Thyroid gland (tissue), 4 donors: ENCODE measurements at regions not wholly inside any gene's neighbourhood (a gene's known extent, or its start where the extent isn't known, plus 50 kb on each side); places are given as distances from the start of the nearest gene placed in this dataset.

Experiments used
- DNase-seq, 2 donors: peaks; one replicate each; pipeline ENCODE4 v3.0.0-alpha.2; 2019
- H3K27ac ChIP-seq, 3 donors: fragments of 200-600 bp; sonication (generic); 1 replicate in 2 of 3; 2 replicates in 1 of 3; pipeline ENCODE4 v1.5.1; 2016 to 2019; ENCODE audit warnings: mild to moderate bottlenecking in 1 of 3, moderate library complexity in 1 of 3
- H3K27me3 ChIP-seq: fragments of 200-600 bp; sonication (generic); one replicate; pipeline ENCODE4 v1.5.1; 2019
- H3K36me3 ChIP-seq, 2 donors: fragments of 200-600 bp; sonication (generic); one replicate each; pipeline ENCODE4 v1.5.1; 2016 to 2019
- H3K4me1 ChIP-seq, 2 donors: fragments of 200-600 bp; sonication (generic); one replicate each; pipeline ENCODE4 v1.5.1; 2017 to 2019
- H3K4me3 ChIP-seq, 3 donors: fragments of 200-600 bp; sonication (generic); replicated peaks in 1 of 3; 1 replicate in 2 of 3; 2 replicates in 1 of 3; pipeline ENCODE4 v1.5.1; 2016; ENCODE audit warnings: mild to moderate bottlenecking in 1 of 3
- H3K9me3 ChIP-seq: fragments of 200-600 bp; sonication (generic); one replicate; pipeline ENCODE4 v1.5.1; 2017
- POLR2A ChIP-seq, 2 donors: fragments of 450-650 bp; IDR thresholded peaks; one replicate each; pipeline ENCODE4 v1.6.1; 2017; ENCODE audit warnings: antibody characterized with exemption in 2 of 2, mild to moderate bottlenecking in 2 of 2, moderate library complexity in 1 of 2
- WGBS, 2 donors: methylation state at CpG; one replicate each; pipeline ENCODE4 v1.1.5; 2017; 5-methylcytosine and 5-hydroxymethylcytosine counted together
- intact Hi-C: fragments of 100-400 bp; cut with DNase I; formaldehyde crosslinking; loops from one replicate; pipeline ENCODE4 v1.15.1; 2023
- TF ChIP-seq, protein P1 (sequence below), 6 experiments: fragments of 200-600 bp in 3 of 6; fragments of 450-650 bp in 3 of 6; sonication (generic) in 3 of 6; IDR thresholded peaks; one replicate each; pipeline ENCODE4 v1.5.1; 2016 to 2019; ENCODE audit warnings: antibody characterized with exemption in 6 of 6, mild to moderate bottlenecking in 2 of 6, inconsistent platforms in 1 of 6, moderate library complexity in 1 of 6

DNA sequence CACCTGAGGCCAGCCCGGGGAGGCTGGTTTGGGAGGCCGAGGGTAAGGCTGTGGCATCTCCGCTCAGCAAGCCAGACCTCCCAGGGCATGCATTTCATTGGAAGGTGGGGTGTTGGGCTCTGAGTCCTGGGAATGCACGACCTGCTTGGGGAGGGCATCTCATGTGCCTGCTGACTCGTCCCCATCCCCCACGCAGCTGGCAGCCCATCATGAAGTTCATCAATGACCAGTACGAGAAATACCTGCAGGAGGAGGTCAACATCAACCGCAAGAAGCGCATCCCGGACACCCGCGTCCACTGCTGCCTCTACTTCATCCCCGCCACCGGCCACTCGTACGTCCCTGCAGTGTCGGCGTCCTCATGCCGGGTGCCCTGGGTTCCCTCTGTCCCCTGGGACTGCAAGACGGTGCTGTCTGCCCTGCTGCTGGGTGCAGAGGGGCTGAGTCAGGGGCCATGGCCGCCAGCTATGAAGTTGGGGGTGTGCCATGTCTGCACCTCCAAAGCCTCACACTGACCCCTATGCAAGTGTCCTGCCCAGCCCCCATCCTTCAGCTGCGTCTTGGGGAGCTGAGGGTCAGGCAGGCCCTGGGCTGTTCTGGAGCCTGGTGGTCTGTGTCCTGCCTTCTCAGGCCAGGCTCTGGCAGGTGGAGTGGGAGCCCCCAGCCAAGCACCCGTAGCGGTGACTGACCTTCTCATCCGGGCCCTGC, 347.9 kb downstream of the SEC14L1 start:
- TF ChIP-seq POLR2A (IDR thresholded peaks at IDR 0.05): no peak
- TF ChIP-seq, protein P1, sequence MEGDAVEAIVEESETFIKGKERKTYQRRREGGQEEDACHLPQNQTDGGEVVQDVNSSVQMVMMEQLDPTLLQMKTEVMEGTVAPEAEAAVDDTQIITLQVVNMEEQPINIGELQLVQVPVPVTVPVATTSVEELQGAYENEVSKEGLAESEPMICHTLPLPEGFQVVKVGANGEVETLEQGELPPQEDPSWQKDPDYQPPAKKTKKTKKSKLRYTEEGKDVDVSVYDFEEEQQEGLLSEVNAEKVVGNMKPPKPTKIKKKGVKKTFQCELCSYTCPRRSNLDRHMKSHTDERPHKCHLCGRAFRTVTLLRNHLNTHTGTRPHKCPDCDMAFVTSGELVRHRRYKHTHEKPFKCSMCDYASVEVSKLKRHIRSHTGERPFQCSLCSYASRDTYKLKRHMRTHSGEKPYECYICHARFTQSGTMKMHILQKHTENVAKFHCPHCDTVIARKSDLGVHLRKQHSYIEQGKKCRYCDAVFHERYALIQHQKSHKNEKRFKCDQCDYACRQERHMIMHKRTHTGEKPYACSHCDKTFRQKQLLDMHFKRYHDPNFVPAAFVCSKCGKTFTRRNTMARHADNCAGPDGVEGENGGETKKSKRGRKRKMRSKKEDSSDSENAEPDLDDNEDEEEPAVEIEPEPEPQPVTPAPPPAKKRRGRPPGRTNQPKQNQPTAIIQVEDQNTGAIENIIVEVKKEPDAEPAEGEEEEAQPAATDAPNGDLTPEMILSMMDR (IDR thresholded peaks at IDR 0.05): no peak
- Histone ChIP-seq H3K4me1 (peaks cover 11 to 15% of the 10 kb centered on the region in 2 donors), H3K27ac (no peak overlapping the region), H3K4me3 (no peak overlapping the region), H3K9me3 (no peaks in the 10 kb centered on the region), H3K27me3 (no peaks in the 10 kb centered on the region), H3K36me3 (peaks cover 33 to 34% of the 10 kb centered on the region in 2 donors)
- peak in 1 of 2 donors; percentile 2 for DNase-seq
- 93 to 94% methylated on average over 17 to 19 of the region's 25 CpGs for WGBS, 2 donors
- intact Hi-C loops: no loop called here

DNA sequence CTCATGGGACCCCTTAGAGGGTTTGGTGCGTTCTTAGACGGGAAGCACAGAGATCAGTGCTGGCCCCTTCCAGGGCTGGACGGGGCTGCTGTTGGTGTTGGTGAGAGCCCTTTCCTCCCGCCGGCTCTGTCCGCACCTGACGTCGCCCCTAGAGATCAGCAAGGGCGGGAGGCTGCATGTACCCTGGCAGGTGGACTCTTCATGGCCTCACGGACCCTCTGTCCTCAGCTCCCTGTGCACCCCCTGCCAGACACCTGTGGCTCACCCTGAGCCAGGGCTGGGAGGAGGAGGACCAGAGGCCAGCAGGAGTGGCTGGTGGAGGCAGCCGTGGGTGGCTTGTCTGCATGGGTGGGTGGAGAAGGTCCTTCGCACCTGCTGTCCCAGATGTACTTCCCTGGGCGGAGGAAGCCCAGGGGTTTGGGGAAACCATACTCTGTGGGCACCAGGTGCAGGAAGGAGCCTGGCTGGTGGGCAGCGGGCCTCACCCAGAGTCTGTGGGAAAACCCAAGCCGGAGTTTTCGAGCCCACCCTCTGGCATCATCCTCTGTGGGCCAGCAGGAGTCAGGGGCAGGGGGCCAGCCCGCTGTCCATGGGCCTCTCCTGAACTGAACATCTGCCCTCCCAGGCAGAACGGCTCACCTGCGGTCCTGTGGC, 348.6 kb downstream of the SEC14L1 start:
- DNase-seq: peak in 1 of 2 donors; percentile 1
- H3K4me1 ChIP-seq: peaks cover 11 to 15% of the 10 kb centered on the region in 2 donors
- no peaks in the 10 kb centered on the region for H3K27me3 ChIP-seq
- intact Hi-C loops: no loop called here
- H3K27ac ChIP-seq: peak overlapping the region in 1 of 3 donors; percentile 70
- H3K36me3 ChIP-seq: peaks cover 34 to 39% of the 10 kb centered on the region in 2 donors
- H3K9me3 ChIP-seq: no peaks in the 10 kb centered on the region
- 88 to 93% methylated on average over 13 to 16 of the region's 19 CpGs for WGBS, 2 donors
- TF ChIP-seq, protein P1 (IDR thresholded peaks at IDR 0.05): no peak
- TF ChIP-seq POLR2A (IDR thresholded peaks at IDR 0.05): no peak
- H3K4me3 ChIP-seq: no peak overlapping the region

DNA sequence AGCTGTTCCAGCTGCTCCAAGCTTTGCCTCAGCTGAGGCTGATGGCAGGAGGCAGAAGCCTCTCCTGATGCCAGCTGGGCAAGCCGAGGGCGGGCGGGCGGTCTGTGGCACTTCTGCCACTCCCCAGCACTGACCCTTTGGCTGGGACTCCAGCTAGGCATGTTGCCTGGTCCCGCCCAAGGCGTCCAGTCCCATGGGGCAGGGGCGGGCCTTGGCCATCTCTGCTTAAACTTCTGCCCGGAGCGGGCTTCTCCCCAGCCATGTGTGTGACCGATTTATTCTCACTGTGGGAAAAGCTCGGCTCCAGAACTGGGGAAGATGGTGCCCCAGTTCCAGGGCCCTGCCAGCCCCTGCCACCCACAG, 349.1 kb downstream of the SEC14L1 start:
- TF ChIP-seq, protein P1 (IDR thresholded peaks at IDR 0.05): no peak
- TF ChIP-seq POLR2A (IDR thresholded peaks at IDR 0.05): no peak
- Histone ChIP-seq H3K27me3 (no peaks in the 10 kb centered on the region), H3K36me3 (peaks cover 34 to 39% of the 10 kb centered on the region in 2 donors), H3K9me3 (no peaks in the 10 kb centered on the region), H3K27ac (peak overlapping the region in 1 of 3 donors; percentile 70), H3K4me3 (no peak overlapping the region), H3K4me1 (peaks cover 14 to 19% of the 10 kb centered on the region in 2 donors)
- DNase-seq: peak; percentile 74 to 84
- WGBS, 2 donors: 58 to 70% methylated on average over 2 to 8 of the region's 11 CpGs
- intact Hi-C loops: loop anchor here (10.0 kb wide), 2 partner anchors 215 to 395 kb away; no protein-coding TSS in a partner anchor

DNA sequence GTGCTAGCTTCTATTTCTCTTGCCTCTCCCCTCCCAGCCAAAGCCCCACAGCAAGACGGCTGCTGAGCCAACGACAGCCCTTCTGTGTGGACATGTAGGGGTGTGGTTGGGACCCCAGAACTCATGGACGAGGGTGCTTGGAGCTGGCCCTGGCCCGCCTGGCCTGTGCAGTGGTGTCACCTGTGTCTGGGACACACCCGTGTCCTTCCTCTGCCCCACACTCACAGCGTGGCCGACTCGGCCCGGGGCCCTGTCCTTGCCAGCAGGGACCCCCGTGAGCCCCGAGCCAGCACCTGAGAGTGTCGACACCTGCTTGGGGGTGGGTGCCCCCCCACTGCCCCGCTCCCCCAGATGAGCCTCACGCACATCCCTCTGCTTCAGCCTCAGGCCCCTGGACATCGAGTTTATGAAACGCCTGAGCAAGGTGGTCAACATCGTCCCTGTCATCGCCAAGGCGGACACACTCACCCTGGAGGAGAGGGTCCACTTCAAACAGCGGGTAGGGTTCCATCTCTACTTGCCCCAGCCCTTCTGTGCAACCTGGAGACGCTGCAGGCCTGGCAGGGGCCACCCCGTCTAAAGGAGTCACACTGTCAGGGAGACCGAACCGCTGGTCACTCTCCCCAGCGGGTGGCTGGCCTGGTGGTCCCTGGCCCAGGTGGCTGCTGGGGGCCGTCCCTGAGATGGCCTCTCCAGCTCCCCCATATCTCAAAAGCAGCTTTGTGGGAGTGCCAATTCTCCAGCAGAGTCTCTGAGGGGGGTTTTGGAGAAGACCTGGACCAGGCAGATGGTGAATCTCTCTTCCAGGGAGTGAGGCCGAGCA, 349.8 kb downstream of the SEC14L1 start:
- 80 to 90% methylated on average over 20 to 22 of the region's 27 CpGs for WGBS, 2 donors
- Histone ChIP-seq H3K36me3 (peaks cover 34 to 39% of the 10 kb centered on the region in 2 donors), H3K27me3 (no peaks in the 10 kb centered on the region), H3K4me3 (no peak overlapping the region), H3K27ac (no peak overlapping the region), H3K4me1 (peaks cover 14 to 19% of the 10 kb centered on the region in 2 donors), H3K9me3 (no peaks in the 10 kb centered on the region)
- TF ChIP-seq, protein P1 (IDR thresholded peaks at IDR 0.05): no peak
- TF ChIP-seq POLR2A (IDR thresholded peaks at IDR 0.05): no peak
- DNase-seq: peak in 1 of 2 donors; percentile 2
- intact Hi-C loops: loop anchor here (10.0 kb wide), 2 partner anchors 216 to 396 kb away; no protein-coding TSS in a partner anchor
